H9 (cell line): ENCODE measurements at regions not wholly inside any gene's neighbourhood (a gene's known extent, or its start where the extent isn't known, plus 50 kb on each side); places are given as distances from the start of the nearest gene placed in this dataset.

Experiments
- DNase-seq: peaks from one replicate; pipeline ENCODE4 v3.0.0-alpha.2; 2017
- H2AFZ ChIP-seq: one replicate; pipeline ENCODE4 v1.6.1; 2013; ENCODE audit warnings: mild to moderate bottlenecking, low read length, control low read depth, moderate library complexity
- H2AK5ac ChIP-seq: 2 replicates; pipeline ENCODE4 v1.6.1; 2013; ENCODE audit warnings: low read length, control low read depth, mixed read lengths; ENCODE audit not compliant: insufficient read length
- H2BK120ac ChIP-seq: one replicate; pipeline ENCODE4 v1.6.1; 2013; ENCODE audit warnings: low read depth, mild to moderate bottlenecking, low read length, control low read depth, inconsistent platforms; ENCODE audit not compliant: poor library complexity, severe bottlenecking
- H2BK12ac ChIP-seq: 2 replicates; pipeline ENCODE4 v1.6.1; 2013; ENCODE audit warnings: low read length, control low read depth, mixed read lengths, low read depth; ENCODE audit not compliant: insufficient read length
- H2BK15ac ChIP-seq: 2 replicates; pipeline ENCODE4 v1.6.1; 2013; ENCODE audit warnings: low read depth, low read length, control low read depth
- H2BK20ac ChIP-seq: one replicate; pipeline ENCODE4 v1.6.1; 2013; ENCODE audit warnings: low read depth, mild to moderate bottlenecking, low read length, control low read depth, inconsistent platforms; ENCODE audit not compliant: poor library complexity, severe bottlenecking
- H2BK5ac ChIP-seq: 2 replicates; pipeline ENCODE4 v1.6.1; 2013; ENCODE audit warnings: low read length, control low read depth, mixed read lengths; ENCODE audit not compliant: insufficient read length
- H3K14ac ChIP-seq: 2 replicates; pipeline ENCODE4 v1.6.1; 2013; ENCODE audit warnings: low read length, control low read depth; ENCODE audit not compliant: insufficient read depth
- H3K18ac ChIP-seq: 2 replicates; pipeline ENCODE4 v1.6.1; 2013; ENCODE audit warnings: low read depth, mild to moderate bottlenecking, mixed read lengths, low read length, control low read depth; ENCODE audit not compliant: insufficient read length
- H3K23ac ChIP-seq: 2 replicates; pipeline ENCODE4 v1.6.1; 2013; ENCODE audit warnings: low read length, control low read depth, mixed read lengths, low read depth; ENCODE audit not compliant: insufficient read length
- H3K23me2 ChIP-seq: 2 replicates; pipeline ENCODE4 v1.6.1; 2013; ENCODE audit warnings: low read depth, mild to moderate bottlenecking, mixed read lengths, low read length, control low read depth; ENCODE audit not compliant: insufficient read length, poor library complexity, severe bottlenecking
- H3K27ac ChIP-seq: 2 replicates; pipeline ENCODE4 v1.5.1; 2013; ENCODE audit warnings: low read length, control low read depth, mixed read lengths, low read depth; ENCODE audit not compliant: insufficient read length
- H3K27me3 ChIP-seq: 2 replicates; pipeline ENCODE4 v1.6.1; 2013; ENCODE audit warnings: low read length, control low read depth, inconsistent platforms; ENCODE audit not compliant: insufficient read depth
- H3K4ac ChIP-seq: 2 replicates; pipeline ENCODE4 v1.6.1; 2013; ENCODE audit warnings: low read depth, mild to moderate bottlenecking, control low read depth, inconsistent platforms, low read length, moderate library complexity
- H3K4me1 ChIP-seq: 2 replicates; pipeline ENCODE4 v1.6.1; 2013; ENCODE audit warnings: low read length, control low read depth, inconsistent platforms; ENCODE audit not compliant: insufficient read depth
- H3K4me2 ChIP-seq: 2 replicates; pipeline ENCODE4 v1.6.1; 2013; ENCODE audit warnings: low read length, control low read depth, mixed read lengths; ENCODE audit not compliant: insufficient read length, insufficient read depth
- H3K56ac ChIP-seq: 2 replicates; pipeline ENCODE4 v1.6.1; 2013; ENCODE audit warnings: low read depth, mild to moderate bottlenecking, mixed read lengths, low read length, control low read depth; ENCODE audit not compliant: insufficient read length
- H3K79me1 ChIP-seq: 2 replicates; pipeline ENCODE4 v1.6.1; 2013; ENCODE audit warnings: low read depth, mild to moderate bottlenecking, moderate library complexity, low read length, control low read depth, inconsistent platforms; ENCODE audit not compliant: insufficient read depth, poor library complexity, severe bottlenecking
- H3K79me2 ChIP-seq: 2 replicates; pipeline ENCODE4 v1.6.1; 2013; ENCODE audit warnings: low read length, control low read depth, inconsistent platforms; ENCODE audit not compliant: insufficient read depth
- H3K9ac ChIP-seq: 2 replicates; pipeline ENCODE4 v1.6.1; 2013; ENCODE audit warnings: low read length, control low read depth, mixed read lengths; ENCODE audit not compliant: insufficient read length; ENCODE audit errors: extremely low read depth
- H3K9me3 ChIP-seq: one replicate; pipeline ENCODE4 v1.6.1; 2013; ENCODE audit warnings: low read depth, low read length, inconsistent platforms; ENCODE audit not compliant: control insufficient read depth
- H3T11ph ChIP-seq: one replicate; pipeline ENCODE4 v1.6.1; 2013; ENCODE audit warnings: mild to moderate bottlenecking, low read length, control low read depth, inconsistent platforms
- H4K20me1 ChIP-seq: one replicate; pipeline ENCODE4 v1.6.1; 2013; ENCODE audit not compliant: control insufficient read depth, insufficient read length, insufficient read depth
- H4K5ac ChIP-seq: 2 replicates; pipeline ENCODE4 v1.6.1; 2013; ENCODE audit warnings: low read depth, mild to moderate bottlenecking, mixed read lengths, low read length, control low read depth; ENCODE audit not compliant: insufficient read length
- H4K8ac ChIP-seq: replicated peaks from 2 replicates; pipeline ENCODE4 v1.6.1; 2013; ENCODE audit warnings: low read length, control low read depth, mixed read lengths, low read depth; ENCODE audit not compliant: insufficient read length
- H4K91ac ChIP-seq: 2 replicates; pipeline ENCODE4 v1.6.1; 2013; ENCODE audit warnings: low read depth, mild to moderate bottlenecking, moderate library complexity, mixed read lengths, low read length, control low read depth; ENCODE audit not compliant: insufficient read length
- H3K27ac Mint-ChIP-seq, 3 experiments: 2 replicates in 2 of 3; 3 replicates in 1 of 3; pipeline ENCODE4 v1.8.0; 2020 to 2021; ENCODE audit warnings: mixed read lengths in 3 of 3, mild to moderate bottlenecking in 1 of 3, moderate library complexity in 1 of 3
- H3K27me3 Mint-ChIP-seq: 2 replicates; pipeline ENCODE4 v1.8.0; 2021; ENCODE audit warnings: low read depth, mild to moderate bottlenecking, moderate library complexity, mixed read lengths
- H3K36me3 Mint-ChIP-seq, 3 experiments: 2 replicates in 2 of 3; 3 replicates in 1 of 3; pipeline ENCODE4 v1.8.0; 2020 to 2021; ENCODE audit warnings: low read depth in 3 of 3, mixed read lengths in 3 of 3; ENCODE audit not compliant: insufficient read depth in 1 of 3
- H3K4me1 Mint-ChIP-seq, 2 experiments: 2 replicates each; pipeline ENCODE4 v1.8.0; 2020; ENCODE audit warnings: mixed read lengths in 2 of 2
- H3K4me3 Mint-ChIP-seq, 2 experiments: 2 replicates in 1 of 2; 3 replicates in 1 of 2; pipeline ENCODE4 v1.8.0; 2020 to 2021; ENCODE audit warnings: mild to moderate bottlenecking in 2 of 2, mixed read lengths in 2 of 2, moderate library complexity in 1 of 2
- H3K9me3 Mint-ChIP-seq, 2 experiments: 2 replicates in 1 of 2; 3 replicates in 1 of 2; pipeline ENCODE4 v1.8.0; 2020; ENCODE audit warnings: mild to moderate bottlenecking in 2 of 2, mixed read lengths in 2 of 2, moderate library complexity in 1 of 2
- TF ChIP-seq, protein P1 (sequence below): fragments of 200-600 bp; sonication (generic); conservative IDR thresholded peaks from 3 replicates; pipeline ENCODE4 v1.8.0; 2021; ENCODE audit warnings: antibody characterized with exemption, mild to moderate bottlenecking

DNA sequence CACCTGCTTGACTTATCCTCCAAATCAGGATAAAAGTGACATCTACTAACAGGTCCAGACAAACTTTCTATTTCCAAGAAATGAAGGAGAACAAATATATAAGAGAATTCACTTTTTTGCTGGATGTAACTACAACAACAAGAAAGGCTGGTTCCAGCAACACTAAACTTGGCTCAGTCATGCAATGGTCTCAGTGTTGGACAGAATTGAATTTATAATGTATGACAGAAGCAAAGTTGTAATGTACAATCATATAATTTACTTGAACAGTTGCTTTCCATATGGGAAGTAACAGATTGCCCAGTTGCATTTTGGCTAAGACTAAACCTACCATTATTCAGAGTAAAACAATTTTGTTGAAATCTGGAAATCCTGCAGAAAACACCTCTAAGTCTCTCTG is 183.3 kb upstream of the INTU start:
- Mint-ChIP-seq H3K27me3 (no peaks in the 10 kb centered on the region), H3K36me3 (no peaks in the 10 kb centered on the region), H3K27ac (no peak overlapping the region), H3K4me1 (peaks cover 0 to 3% of the 10 kb centered on the region in 2 experiments; a peak in 1 of 4 replicates), H3K4me3 (no peak overlapping the region), H3K9me3 (no peaks in the 10 kb centered on the region)
- Histone ChIP-seq H3K9ac (no peak overlapping the region), H2BK120ac (no peak overlapping the region), H3K27me3 (no peaks in the 10 kb centered on the region), H3K4me1 (no peaks in the 10 kb centered on the region), H3K23ac (no peak overlapping the region), H3K4me2 (no peak overlapping the region), H2BK5ac (no peak overlapping the region), H3K14ac (no peak overlapping the region), H4K8ac (no peak overlapping the region), H3K27ac (no peak overlapping the region), H2BK15ac (no peak overlapping the region), H4K91ac (no peak overlapping the region), H2BK12ac (no peak overlapping the region), H4K5ac (no peak overlapping the region), H3K18ac (no peak overlapping the region), H2AFZ (no peak overlapping the region), H3K79me2 (no peaks in the 10 kb centered on the region), H3K79me1 (no peaks in the 10 kb centered on the region), H3K23me2 (no peaks in the 10 kb centered on the region), H3K4ac (no peak overlapping the region), H3K9me3 (no peaks in the 10 kb centered on the region), H3T11ph (no peak overlapping the region), H3K56ac (no peak overlapping the region), H2AK5ac (no peak overlapping the region), H4K20me1 (no peaks in the 10 kb centered on the region), H2BK20ac (no peak overlapping the region)
- TF ChIP-seq, protein P1, sequence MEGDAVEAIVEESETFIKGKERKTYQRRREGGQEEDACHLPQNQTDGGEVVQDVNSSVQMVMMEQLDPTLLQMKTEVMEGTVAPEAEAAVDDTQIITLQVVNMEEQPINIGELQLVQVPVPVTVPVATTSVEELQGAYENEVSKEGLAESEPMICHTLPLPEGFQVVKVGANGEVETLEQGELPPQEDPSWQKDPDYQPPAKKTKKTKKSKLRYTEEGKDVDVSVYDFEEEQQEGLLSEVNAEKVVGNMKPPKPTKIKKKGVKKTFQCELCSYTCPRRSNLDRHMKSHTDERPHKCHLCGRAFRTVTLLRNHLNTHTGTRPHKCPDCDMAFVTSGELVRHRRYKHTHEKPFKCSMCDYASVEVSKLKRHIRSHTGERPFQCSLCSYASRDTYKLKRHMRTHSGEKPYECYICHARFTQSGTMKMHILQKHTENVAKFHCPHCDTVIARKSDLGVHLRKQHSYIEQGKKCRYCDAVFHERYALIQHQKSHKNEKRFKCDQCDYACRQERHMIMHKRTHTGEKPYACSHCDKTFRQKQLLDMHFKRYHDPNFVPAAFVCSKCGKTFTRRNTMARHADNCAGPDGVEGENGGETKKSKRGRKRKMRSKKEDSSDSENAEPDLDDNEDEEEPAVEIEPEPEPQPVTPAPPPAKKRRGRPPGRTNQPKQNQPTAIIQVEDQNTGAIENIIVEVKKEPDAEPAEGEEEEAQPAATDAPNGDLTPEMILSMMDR = no peak
- no peak for DNase-seq
